Lower leg skin (tissue), 4 donors: ENCODE measurements at regions not wholly inside any gene's neighbourhood (a gene's known extent, or its start where the extent isn't known, plus 50 kb on each side); places are given as distances from the start of the nearest gene placed in this dataset.
"Not testable (repeated sequence)": the region's sequence is repeated elsewhere in the genome, so short reads cannot be mapped to it uniquely, and the experiment has no call there.

Experiments
- DNase-seq, 2 donors: peaks; one replicate each; pipeline ENCODE4 v3.0.0-alpha.2; 2019; ENCODE audit warnings: low spot score in 2 of 2
- H3K4me3 ChIP-seq: fragments of 200-600 bp; sonication (generic); 2 replicates; pipeline ENCODE4 v1.5.1; 2017; ENCODE audit warnings: mild to moderate bottlenecking, low read depth; ENCODE audit not compliant: poor library complexity, severe bottlenecking
- POLR2A ChIP-seq, 2 donors: fragments of 450-650 bp; IDR thresholded peaks; one replicate each; pipeline ENCODE4 v1.6.1; 2016 to 2017; ENCODE audit warnings: antibody characterized with exemption in 2 of 2, mild to moderate bottlenecking in 1 of 2, moderate library complexity in 1 of 2
- WGBS, 2 donors: methylation state at CpG; one replicate each; pipeline ENCODE4 v1.1.5; 2018; 5-methylcytosine and 5-hydroxymethylcytosine counted together
- intact Hi-C: fragments of 100-400 bp; cut with DNase I; formaldehyde crosslinking; loops from one replicate; pipeline ENCODE4 v1.15.0; 2023; ENCODE audit warnings: low total_unique reads
- TF ChIP-seq, protein P1 (sequence below), 3 donors: fragments of 450-650 bp; IDR thresholded peaks; one replicate each; pipeline ENCODE4 v1.5.1; 2016; ENCODE audit warnings: antibody characterized with exemption in 3 of 3, mild to moderate bottlenecking in 3 of 3, moderate library complexity in 2 of 3

DNA sequence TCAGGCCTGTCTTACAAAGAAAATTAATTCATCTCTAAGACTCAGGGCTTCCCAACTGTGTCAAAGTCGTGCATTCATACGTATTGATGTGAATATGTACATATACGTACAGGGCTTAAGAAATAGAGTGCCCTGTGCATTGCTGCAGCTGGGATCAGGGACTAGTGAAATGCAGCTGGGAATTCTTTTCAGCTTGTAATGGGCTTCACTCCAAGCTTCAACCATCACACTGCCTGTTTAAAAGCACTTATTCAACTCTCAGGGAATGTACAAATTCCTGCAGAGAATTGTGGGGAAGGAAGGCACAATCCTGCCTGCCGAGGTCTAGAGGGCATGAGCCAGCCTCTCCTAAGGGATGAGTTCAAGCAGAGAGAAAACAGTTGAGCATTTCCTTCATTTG lies 59.6 kb upstream of the MAN2A1 start:
- WGBS, 2 donors: 54 to 60% methylated on average over 4 of the region's 4 CpGs
- intact Hi-C loops: no loop called here
- no peak for DNase-seq
- TF ChIP-seq, protein P1, sequence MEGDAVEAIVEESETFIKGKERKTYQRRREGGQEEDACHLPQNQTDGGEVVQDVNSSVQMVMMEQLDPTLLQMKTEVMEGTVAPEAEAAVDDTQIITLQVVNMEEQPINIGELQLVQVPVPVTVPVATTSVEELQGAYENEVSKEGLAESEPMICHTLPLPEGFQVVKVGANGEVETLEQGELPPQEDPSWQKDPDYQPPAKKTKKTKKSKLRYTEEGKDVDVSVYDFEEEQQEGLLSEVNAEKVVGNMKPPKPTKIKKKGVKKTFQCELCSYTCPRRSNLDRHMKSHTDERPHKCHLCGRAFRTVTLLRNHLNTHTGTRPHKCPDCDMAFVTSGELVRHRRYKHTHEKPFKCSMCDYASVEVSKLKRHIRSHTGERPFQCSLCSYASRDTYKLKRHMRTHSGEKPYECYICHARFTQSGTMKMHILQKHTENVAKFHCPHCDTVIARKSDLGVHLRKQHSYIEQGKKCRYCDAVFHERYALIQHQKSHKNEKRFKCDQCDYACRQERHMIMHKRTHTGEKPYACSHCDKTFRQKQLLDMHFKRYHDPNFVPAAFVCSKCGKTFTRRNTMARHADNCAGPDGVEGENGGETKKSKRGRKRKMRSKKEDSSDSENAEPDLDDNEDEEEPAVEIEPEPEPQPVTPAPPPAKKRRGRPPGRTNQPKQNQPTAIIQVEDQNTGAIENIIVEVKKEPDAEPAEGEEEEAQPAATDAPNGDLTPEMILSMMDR (IDR thresholded peaks at IDR 0.05): no peak
- TF ChIP-seq POLR2A (IDR thresholded peaks at IDR 0.05): no peak
- no peak overlapping the region for H3K4me3 ChIP-seq

DNA sequence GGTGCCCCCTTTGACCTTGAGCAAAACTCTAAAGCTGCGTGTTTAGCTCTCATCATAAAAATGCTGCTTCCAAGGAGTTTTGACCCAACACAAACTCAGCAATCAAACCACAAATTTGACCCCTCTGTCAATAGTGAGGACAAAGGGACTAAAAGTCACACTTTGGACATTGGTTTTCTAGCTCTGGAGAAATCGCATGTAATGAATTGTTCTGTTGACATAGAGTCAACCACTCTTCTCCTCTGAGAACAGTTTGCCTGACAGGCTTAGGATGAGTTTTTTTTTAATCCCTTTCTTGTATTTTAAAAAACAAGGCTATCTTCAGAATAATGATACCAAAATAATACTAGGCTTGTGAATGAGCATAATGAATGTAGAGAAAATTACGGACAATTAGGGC lies 61.1 kb upstream of the MAN2A1 start:
- 88 to 90% methylated on average over 3 of the region's 3 CpGs for WGBS, 2 donors

DNA sequence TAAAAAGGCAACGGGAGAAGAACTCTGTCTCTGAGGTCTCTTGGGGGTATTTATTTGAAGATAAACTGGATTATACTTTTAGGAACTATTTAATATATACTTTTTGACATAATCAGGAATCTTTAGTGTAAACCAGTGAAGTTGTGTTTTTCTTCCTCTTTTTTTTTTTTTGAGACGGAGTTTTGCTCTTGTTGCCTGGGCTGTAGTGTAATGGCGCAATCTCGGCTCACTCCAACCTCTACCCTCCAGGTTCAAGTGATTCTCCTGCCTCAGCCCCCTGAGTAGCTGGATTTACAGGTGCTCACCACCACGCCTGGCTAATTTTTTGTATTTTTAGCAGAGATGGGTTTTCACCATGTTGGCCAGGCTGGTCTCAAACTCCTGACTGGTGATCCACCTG lies 68.5 kb upstream of the MAN2A1 start:
- intact Hi-C loops, H3K4me3 ChIP-seq, DNase-seq: not testable (repeated sequence)
- 85 to 92% methylated on average over 5 of the region's 5 CpGs for WGBS, 2 donors

More for the DNA sequence above, 61.1 kb upstream of the MAN2A1 start:
- DNase-seq: no peak
- no peak overlapping the region for H3K4me3 ChIP-seq
- intact Hi-C loops: no loop called here
- TF ChIP-seq, protein P1 (IDR thresholded peaks at IDR 0.05): no peak
- TF ChIP-seq POLR2A (IDR thresholded peaks at IDR 0.05): no peak

DNA sequence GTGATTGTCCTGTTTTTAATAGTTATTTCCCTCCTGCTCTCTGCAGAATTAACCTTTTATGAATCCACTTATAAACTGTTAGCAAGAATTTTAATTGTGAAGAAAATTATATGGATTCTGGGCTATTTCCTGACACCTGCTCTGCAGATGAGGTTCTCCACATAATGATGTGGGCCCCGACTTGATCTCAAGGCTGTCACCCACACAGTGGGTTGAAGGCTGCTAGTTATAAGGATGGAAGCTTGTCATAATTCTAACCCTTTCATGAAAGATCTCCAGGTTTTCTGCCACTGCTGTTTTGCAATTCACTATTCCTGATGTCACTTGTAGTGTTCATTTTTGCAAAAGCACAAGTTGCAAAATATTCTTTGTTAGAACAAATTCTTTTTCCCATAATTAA lies 69.1 kb upstream of the MAN2A1 start:
- DNase-seq: no peak
- 85 to 90% methylated on average over 1 of the region's 1 CpG for WGBS, 2 donors

DNA sequence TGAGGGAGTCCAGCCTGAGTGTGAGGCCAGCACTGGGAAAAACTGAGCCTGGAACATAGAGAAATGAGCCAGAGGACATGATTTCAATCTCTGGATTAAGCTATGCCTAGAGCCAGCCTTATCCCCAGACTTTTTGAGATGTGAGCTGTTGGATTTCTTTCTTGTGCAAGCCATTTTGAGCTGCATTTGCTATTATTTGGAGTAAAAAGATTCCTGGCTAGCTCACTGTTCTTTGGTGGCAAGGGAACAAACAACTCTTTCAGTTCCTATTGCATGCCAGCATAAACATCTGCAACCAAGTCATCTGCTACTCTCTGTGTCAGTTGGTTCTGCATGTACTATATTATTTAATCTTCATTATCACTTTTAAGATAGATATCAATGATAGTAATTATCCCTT lies 70.1 kb upstream of the MAN2A1 start:
- intact Hi-C loops: no loop called here
- no peak for DNase-seq
- H3K4me3 ChIP-seq: no peak overlapping the region
- TF ChIP-seq POLR2A (IDR thresholded peaks at IDR 0.05): no peak
- TF ChIP-seq, protein P1 (IDR thresholded peaks at IDR 0.05): no peak

More for the DNA sequence above, 69.1 kb upstream of the MAN2A1 start:
- intact Hi-C loops: no loop called here
- no peak for TF ChIP-seq POLR2A (IDR thresholded peaks at IDR 0.05)
- TF ChIP-seq, protein P1 (IDR thresholded peaks at IDR 0.05): no peak
- H3K4me3 ChIP-seq: no peak overlapping the region

DNA sequence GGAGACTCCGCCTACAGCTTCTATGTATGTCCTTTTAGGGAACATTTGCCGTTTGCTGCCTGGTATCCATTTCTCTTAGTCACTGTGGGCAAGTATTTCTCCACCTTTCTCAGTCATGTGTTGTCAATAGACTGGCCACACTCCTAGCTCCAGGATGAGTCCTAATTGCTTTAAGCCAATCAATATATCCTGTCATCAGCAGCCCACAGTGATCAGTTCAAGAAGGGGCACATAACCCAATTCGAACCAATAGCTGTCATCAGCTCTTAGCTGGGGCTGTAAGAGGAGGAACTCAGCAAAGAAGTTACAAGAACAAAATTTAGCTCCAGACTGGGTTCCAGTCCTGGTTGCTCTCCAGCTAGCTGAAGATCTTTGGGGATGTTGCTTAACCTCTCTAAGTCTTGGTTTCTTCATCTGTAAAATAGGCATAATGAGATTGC lies 70.7 kb upstream of the MAN2A1 start:
- no peak for DNase-seq
- intact Hi-C loops: no loop called here
- TF ChIP-seq, protein P1 (IDR thresholded peaks at IDR 0.05): no peak
- no peak for TF ChIP-seq POLR2A (IDR thresholded peaks at IDR 0.05)
- H3K4me3 ChIP-seq: no peak overlapping the region
- 65 to 66% methylated on average over 3 of the region's 3 CpGs for WGBS, 2 donors
